ENCODE measurements at regions not wholly inside any gene's neighbourhood (a gene's known extent, or its start where the extent isn't known, plus 50 kb on each side); places are given as distances from the start of the nearest gene placed in this dataset.

DNA sequence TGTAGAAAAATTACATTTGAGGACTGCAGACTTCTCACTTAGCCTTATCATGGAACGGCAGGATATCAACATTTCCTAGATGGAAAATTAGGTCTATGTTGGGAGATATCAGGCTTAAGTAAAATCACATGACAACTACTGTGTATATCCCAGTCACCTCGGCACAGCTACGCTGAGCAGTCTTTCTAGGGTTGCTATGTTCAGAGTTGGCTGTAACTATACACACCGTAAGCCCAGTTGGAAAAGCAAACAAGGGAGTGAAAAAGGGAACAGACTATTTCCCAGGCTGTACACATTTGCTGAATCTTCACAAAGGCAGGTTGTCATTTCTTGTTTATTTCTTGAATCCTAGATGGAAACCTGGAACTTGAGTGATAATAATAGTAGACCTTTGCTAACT, 80.7 kb upstream of the PTPRK start:
- no peaks in the 10 kb centered on the region for H3K27me3 ChIP-seq
- TF ChIP-seq, protein P1, sequence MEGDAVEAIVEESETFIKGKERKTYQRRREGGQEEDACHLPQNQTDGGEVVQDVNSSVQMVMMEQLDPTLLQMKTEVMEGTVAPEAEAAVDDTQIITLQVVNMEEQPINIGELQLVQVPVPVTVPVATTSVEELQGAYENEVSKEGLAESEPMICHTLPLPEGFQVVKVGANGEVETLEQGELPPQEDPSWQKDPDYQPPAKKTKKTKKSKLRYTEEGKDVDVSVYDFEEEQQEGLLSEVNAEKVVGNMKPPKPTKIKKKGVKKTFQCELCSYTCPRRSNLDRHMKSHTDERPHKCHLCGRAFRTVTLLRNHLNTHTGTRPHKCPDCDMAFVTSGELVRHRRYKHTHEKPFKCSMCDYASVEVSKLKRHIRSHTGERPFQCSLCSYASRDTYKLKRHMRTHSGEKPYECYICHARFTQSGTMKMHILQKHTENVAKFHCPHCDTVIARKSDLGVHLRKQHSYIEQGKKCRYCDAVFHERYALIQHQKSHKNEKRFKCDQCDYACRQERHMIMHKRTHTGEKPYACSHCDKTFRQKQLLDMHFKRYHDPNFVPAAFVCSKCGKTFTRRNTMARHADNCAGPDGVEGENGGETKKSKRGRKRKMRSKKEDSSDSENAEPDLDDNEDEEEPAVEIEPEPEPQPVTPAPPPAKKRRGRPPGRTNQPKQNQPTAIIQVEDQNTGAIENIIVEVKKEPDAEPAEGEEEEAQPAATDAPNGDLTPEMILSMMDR (IDR thresholded peaks at IDR 0.05), result no peak
- no peak overlapping the region for H3K4me3 ChIP-seq
- H3K27ac ChIP-seq, result no peak overlapping the region
- no peaks in the 10 kb centered on the region for H3K9me3 ChIP-seq
- H3K36me3 ChIP-seq, result no peaks in the 10 kb centered on the region
- intact Hi-C loops (cut with DNase I), result no loop called here
- DNase-seq (ENCODE audit: low spot score in 2 of 2), result no peak
- H3K4me1 ChIP-seq, result no peaks in the 10 kb centered on the region

DNA sequence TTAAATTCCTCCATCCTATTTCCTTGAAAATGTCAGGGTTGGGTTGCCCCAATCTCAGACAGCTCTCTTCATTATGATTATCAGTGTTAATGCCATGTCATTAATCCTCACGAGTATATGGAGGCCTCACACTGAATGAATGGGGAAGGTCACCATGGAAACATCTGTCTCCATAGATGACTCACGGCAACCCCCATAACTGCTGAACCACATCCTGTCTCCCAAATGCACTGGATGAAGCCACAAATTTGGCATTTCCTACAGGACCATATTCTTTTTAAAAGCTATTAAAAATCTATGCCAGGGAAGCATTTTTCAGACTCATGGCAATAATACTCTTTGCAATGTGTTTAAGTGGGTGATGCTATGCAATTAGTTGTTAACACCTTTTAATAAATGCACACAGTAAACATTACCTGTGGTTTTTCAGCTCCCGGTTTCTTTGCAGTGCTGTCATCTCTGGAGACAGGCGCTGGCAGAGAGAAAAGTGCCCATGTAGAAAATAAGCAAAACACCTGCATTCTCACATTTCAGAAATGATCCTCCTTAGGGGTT, 80.1 kb upstream of the PTPRK start:
- DNase-seq (ENCODE audit: low spot score in 2 of 2), result no peak
- Histone ChIP-seq H3K36me3 (no peaks in the 10 kb centered on the region), H3K27ac (no peak overlapping the region), H3K27me3 (no peaks in the 10 kb centered on the region), H3K4me3 (no peak overlapping the region), H3K4me1 (no peaks in the 10 kb centered on the region), H3K9me3 (no peaks in the 10 kb centered on the region)
- TF ChIP-seq, protein P1 (IDR thresholded peaks at IDR 0.05), result no peak
- intact Hi-C loops (cut with DNase I), result no loop called here

DNA sequence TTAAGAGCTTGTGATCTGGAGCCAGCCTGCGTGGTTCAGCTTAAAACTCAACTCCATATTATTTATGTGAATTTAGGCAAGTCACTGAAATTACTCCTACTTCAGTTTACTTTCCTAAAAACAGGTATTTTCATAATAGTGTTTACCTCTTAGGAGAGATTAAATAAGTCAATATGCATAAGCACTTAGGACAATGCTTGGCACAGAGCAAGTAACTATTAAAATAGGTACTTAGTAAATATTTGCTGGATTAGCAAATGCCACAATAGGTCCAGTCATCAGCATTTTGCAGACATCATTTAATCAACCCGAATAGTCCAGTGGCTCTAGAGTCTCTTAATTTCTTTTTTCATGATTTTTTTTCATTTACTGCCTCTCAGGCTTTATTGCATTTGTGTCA, 78.6 kb upstream of the PTPRK start:
- Histone ChIP-seq H3K36me3 (no peaks in the 10 kb centered on the region), H3K4me1 (no peaks in the 10 kb centered on the region), H3K9me3 (no peaks in the 10 kb centered on the region), H3K27me3 (no peaks in the 10 kb centered on the region), H3K27ac (no peak overlapping the region), H3K4me3 (no peak overlapping the region)
- DNase-seq (ENCODE audit: low spot score in 2 of 2), result no peak
- intact Hi-C loops (cut with DNase I), result no loop called here
- TF ChIP-seq, protein P1 (IDR thresholded peaks at IDR 0.05), result no peak

DNA sequence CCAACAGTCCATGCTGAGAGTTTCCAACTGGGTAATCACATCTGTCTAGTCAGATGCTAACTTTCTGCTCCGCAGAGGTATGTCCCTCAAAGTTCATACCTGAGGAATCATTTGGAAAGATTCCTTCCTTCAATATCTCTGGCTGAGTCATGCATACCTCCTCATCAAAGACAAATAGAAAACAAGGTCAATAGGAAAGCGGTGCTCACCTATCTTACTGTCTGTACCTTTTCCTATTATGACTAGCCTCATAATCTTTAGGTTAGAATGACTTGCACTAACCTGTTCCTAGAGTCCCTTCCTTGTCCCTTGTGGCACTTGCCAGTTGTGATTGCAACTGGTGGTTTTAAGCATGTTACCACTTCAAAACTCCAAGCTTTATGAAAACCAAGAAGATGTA, 78.2 kb upstream of the PTPRK start:
- DNase-seq (ENCODE audit: low spot score in 2 of 2), result no peak
- Histone ChIP-seq H3K27me3 (no peaks in the 10 kb centered on the region), H3K4me1 (no peaks in the 10 kb centered on the region), H3K9me3 (no peaks in the 10 kb centered on the region), H3K36me3 (no peaks in the 10 kb centered on the region), H3K27ac (no peak overlapping the region), H3K4me3 (no peak overlapping the region)
- intact Hi-C loops (cut with DNase I), result no loop called here
- TF ChIP-seq, protein P1 (IDR thresholded peaks at IDR 0.05), result no peak

DNA sequence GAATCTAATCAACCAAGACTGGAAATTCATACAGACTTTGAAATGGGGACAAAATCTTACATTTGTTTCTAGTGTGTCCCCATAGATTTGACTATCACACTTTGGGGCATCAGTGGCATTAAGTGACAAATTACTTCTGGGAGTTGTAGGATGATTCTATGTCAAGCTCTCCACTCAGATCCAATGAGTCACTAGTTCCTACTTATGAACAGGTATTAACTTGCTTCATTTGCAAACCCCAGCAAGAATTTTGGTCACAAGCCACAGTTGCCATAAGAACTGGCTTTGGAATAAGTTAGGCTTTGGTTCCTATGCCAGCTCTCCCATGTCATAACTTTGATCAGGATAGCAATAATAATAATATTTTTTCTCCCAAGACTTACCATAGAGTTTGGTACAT, 77.6 kb upstream of the PTPRK start:
- intact Hi-C loops (cut with DNase I), result no loop called here
- DNase-seq (ENCODE audit: low spot score in 2 of 2), result no peak
- H3K4me1 ChIP-seq, result no peaks in the 10 kb centered on the region
- no peak overlapping the region for H3K27ac ChIP-seq
- no peaks in the 10 kb centered on the region for H3K36me3 ChIP-seq
- no peaks in the 10 kb centered on the region for H3K9me3 ChIP-seq
- TF ChIP-seq, protein P1 (IDR thresholded peaks at IDR 0.05), result no peak
- no peak overlapping the region for H3K4me3 ChIP-seq
- no peaks in the 10 kb centered on the region for H3K27me3 ChIP-seq

DNA sequence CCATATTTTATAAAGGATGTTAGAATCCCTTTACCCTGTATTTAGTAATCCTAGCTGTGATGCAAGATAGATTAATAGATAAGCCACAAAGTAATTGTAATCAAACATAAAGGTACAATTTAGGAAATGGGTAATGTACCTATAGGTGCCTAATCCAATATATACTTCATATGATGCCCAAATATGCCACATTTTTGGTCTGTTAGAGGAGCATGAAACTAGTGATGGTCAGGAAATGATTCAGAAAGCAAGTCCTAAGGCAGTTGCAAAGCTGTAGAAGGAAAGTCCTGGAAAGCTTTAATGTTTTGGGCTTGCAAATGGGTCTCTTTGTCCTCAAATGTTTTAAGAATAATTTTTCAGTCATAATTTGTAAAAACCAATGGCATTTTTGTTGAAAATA, 76.6 kb upstream of the PTPRK start:
- intact Hi-C loops (cut with DNase I), result no loop called here

More for the DNA sequence above, 76.6 kb upstream of the PTPRK start:
- Histone ChIP-seq H3K27me3 (no peaks in the 10 kb centered on the region), H3K9me3 (no peaks in the 10 kb centered on the region), H3K36me3 (no peaks in the 10 kb centered on the region), H3K27ac (no peak overlapping the region), H3K4me1 (no peaks in the 10 kb centered on the region), H3K4me3 (no peak overlapping the region)
- TF ChIP-seq, protein P1 (IDR thresholded peaks at IDR 0.05), result no peak
- DNase-seq (ENCODE audit: low spot score in 2 of 2), result no peak
